HPDE6-E6E7 (cell line): ENCODE measurements at regions not wholly inside any gene's neighbourhood (a gene's known extent, or its start where the extent isn't known, plus 50 kb on each side); places are given as distances from the start of the nearest gene placed in this dataset.
A peak's percentile ranks its signal among the peaks of the same experiment; 100 is the strongest.

ENCODE experiments used
- DNase-seq: peaks from one replicate; pipeline ENCODE4 v3.0.0; 2011; ENCODE audit warnings: missing footprints; ENCODE audit errors: extremely low spot score

GRCh38 chr10:78755063-78755701 lies 313.6 kb upstream of the ZMIZ1 start:
- no peak for DNase-seq

GRCh38 chr10:78755877-78756455 lies 312.8 kb upstream of the ZMIZ1 start:
- DNase-seq: no peak

- peak; percentile 98 for DNase-seq
Measured at GRCh38 chr10:78756604-78757343, 312.0 kb upstream of the ZMIZ1 start.

- no peak for DNase-seq
Measured at GRCh38 chr10:78757344-78757925, 311.3 kb upstream of the ZMIZ1 start.

GRCh38 chr10:78758176-78758575 lies 310.6 kb upstream of the ZMIZ1 start:
- DNase-seq: no peak

GRCh38 chr10:78759456-78760120 lies 309.2 kb upstream of the ZMIZ1 start:
- no peak for DNase-seq

- no peak for DNase-seq
Measured at GRCh38 chr10:78760463-78761310, 308.1 kb upstream of the ZMIZ1 start.

- no peak for DNase-seq
Measured at GRCh38 chr10:78761311-78761781, 307.4 kb upstream of the ZMIZ1 start.

GRCh38 chr10:78762086-78762630 lies 306.6 kb upstream of the ZMIZ1 start:
- no peak for DNase-seq

- DNase-seq: no peak
Measured at GRCh38 chr10:78763234-78763633, 305.5 kb upstream of the ZMIZ1 start.

- no peak for DNase-seq
Measured at GRCh38 chr10:78763651-78764395, 304.9 kb upstream of the ZMIZ1 start.

- no peak for DNase-seq
Measured at GRCh38 chr10:78764436-78764835, 304.3 kb upstream of the ZMIZ1 start.

GRCh38 chr10:78764846-78765430 lies 303.8 kb upstream of the ZMIZ1 start:
- DNase-seq: no peak

- no peak for DNase-seq
Measured at GRCh38 chr10:78765726-78766335, 302.9 kb upstream of the ZMIZ1 start.

GRCh38 chr10:78766603-78767002 lies 302.2 kb upstream of the ZMIZ1 start:
- DNase-seq: no peak

- no peak for DNase-seq
Measured at GRCh38 chr10:78768041-78768835, 300.5 kb upstream of the ZMIZ1 start.

- no peak for DNase-seq
Measured at GRCh38 chr10:78768876-78769275, 299.9 kb upstream of the ZMIZ1 start.

GRCh38 chr10:78769526-78769925 lies 299.2 kb upstream of the ZMIZ1 start:
- DNase-seq: no peak
